ENCODE measurements at regions not wholly inside any gene's neighbourhood (a gene's known extent, or its start where the extent isn't known, plus 50 kb on each side); places are given as distances from the start of the nearest gene placed in this dataset.

GRCh38 chr20:4069751-4070150 is 54.4 kb upstream of the RNF24 start:
- Histone ChIP-seq H3K4me2 (no peak overlapping the region), H3K9me2 (replicated peaks; ENCODE audit: insufficient read depth) (no peaks in the 10 kb centered on the region), H4K20me1 (ENCODE audit: insufficient read depth, poor library complexity, severe bottlenecking) (no peaks in the 10 kb centered on the region), H3K27me3 (no peaks in the 10 kb centered on the region), H3K36me3 (replicated peaks; ENCODE audit: insufficient read depth, low read depth) (no peaks in the 10 kb centered on the region), H3K79me2 (no peaks in the 10 kb centered on the region), H3K4me1 (ENCODE audit: insufficient read depth) (peaks cover 14% of the 10 kb centered on the region), H3K9me3 (ENCODE audit: low read depth) (no peaks in the 10 kb centered on the region), H2AFZ (no peak overlapping the region), H3K4me3 (no peak overlapping the region), H3K27ac (no peak overlapping the region)
- DNase-seq (ENCODE audit: low spot score), result no peak
- WGBS (ENCODE audit: low lambda C conversion rate, missing lambda C conversion rate), result 100% methylated on average over 2 of the region's 2 CpGs
- TF ChIP-seq EZH2phosphoT487 (IDR thresholded peaks at IDR 0.05; ENCODE audit: low read depth, severe bottlenecking, unreplicated experiment) (no peak), EZH2 (IDR thresholded peaks at IDR 0.05; ENCODE audit: borderline replicate concordance) (no peak), CTCF (IDR thresholded peaks at IDR 0.05; ENCODE audit: poor library complexity) (no peak)

DNA sequence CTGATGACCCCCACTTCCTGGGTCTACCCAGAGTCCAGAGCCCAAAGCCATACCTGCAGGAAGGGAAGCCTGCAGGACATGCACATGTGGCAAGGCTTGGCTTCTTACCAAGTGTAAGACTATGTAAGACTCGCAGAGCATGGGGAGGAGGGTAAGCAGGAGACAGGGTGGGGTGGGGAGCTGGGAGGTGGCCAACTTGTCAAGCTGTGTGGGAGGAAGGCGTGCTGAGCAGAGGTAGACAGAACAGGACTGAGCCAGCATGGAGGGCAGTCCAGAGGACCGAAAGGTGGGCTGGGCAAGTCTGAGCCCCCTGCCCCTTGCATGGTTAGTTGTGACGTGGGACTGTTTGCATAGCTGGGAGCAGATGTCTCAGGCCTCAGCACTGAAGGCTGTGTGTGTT is 53.4 kb upstream of the RNF24 start:
- Histone ChIP-seq H3K4me3 (no peak overlapping the region), H3K4me1 (ENCODE audit: insufficient read depth) (peaks cover 18% of the 10 kb centered on the region), H3K27me3 (no peaks in the 10 kb centered on the region), H2AFZ (no peak overlapping the region), H3K79me2 (no peaks in the 10 kb centered on the region), H3K4me2 (no peak overlapping the region), H3K9me2 (replicated peaks; ENCODE audit: insufficient read depth) (no peaks in the 10 kb centered on the region), H3K9me3 (ENCODE audit: low read depth) (no peaks in the 10 kb centered on the region), H3K27ac (no peak overlapping the region), H3K36me3 (replicated peaks; ENCODE audit: insufficient read depth, low read depth) (no peaks in the 10 kb centered on the region), H4K20me1 (ENCODE audit: insufficient read depth, poor library complexity, severe bottlenecking) (no peaks in the 10 kb centered on the region)
- TF ChIP-seq EZH2 (IDR thresholded peaks at IDR 0.05; ENCODE audit: borderline replicate concordance) (no peak), EZH2phosphoT487 (IDR thresholded peaks at IDR 0.05; ENCODE audit: low read depth, severe bottlenecking, unreplicated experiment) (no peak), CTCF (IDR thresholded peaks at IDR 0.05; ENCODE audit: poor library complexity) (no peak)
- DNase-seq (ENCODE audit: low spot score), result no peak
- 58% methylated on average over 4 of the region's 4 CpGs for WGBS (ENCODE audit: low lambda C conversion rate, missing lambda C conversion rate)

DNA sequence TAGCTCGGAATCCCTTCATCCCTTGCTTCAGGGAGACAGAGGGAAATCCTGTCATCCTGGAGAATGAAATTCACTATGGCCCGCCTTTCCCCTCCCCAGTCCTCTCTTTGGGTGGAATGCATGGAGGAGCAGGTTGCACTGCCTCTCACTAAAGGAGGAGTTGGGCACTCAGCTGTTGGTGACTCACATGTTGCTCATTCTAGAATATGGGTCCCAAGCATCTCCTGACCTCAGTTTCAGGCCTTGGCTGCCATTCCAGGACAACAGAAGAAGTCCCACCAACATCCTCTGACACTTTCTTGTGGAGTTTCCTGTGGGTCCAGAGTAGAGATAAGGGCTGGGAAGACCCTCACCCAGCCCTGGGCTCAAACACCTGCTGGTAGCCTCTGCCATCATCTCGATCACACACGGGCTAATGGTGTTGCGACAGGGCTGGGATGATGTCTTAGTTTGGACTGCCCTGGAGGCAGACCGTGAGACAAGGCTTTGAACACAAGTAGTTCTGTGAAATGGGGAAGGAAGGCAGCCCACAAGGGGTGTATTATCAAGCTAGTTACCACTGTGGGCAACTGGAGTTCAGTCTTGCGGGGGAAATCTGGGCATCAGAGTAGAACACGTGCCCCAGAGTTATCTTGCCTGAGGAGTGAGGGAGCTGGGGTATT is 52.4 kb upstream of the RNF24 start:
- TF ChIP-seq EZH2 (IDR thresholded peaks at IDR 0.05; ENCODE audit: borderline replicate concordance) (no peak), EZH2phosphoT487 (IDR thresholded peaks at IDR 0.05; ENCODE audit: low read depth, severe bottlenecking, unreplicated experiment) (no peak), CTCF (IDR thresholded peaks at IDR 0.05; ENCODE audit: poor library complexity) (no peak)
- no peaks in the 10 kb centered on the region for H3K9me2 ChIP-seq (replicated peaks; ENCODE audit: insufficient read depth)
- no peaks in the 10 kb centered on the region for H3K9me3 ChIP-seq (ENCODE audit: low read depth)
- WGBS (ENCODE audit: low lambda C conversion rate, missing lambda C conversion rate), result 88% methylated on average over 8 of the region's 8 CpGs
- DNase-seq (ENCODE audit: low spot score), result no peak
- H2AFZ ChIP-seq, result no peak overlapping the region
- H3K4me3 ChIP-seq, result no peak overlapping the region
- H3K27me3 ChIP-seq, result no peaks in the 10 kb centered on the region
- peaks cover 24% of the 10 kb centered on the region for H3K4me1 ChIP-seq (ENCODE audit: insufficient read depth)
- H4K20me1 ChIP-seq (ENCODE audit: insufficient read depth, poor library complexity, severe bottlenecking), result no peaks in the 10 kb centered on the region
- H3K27ac ChIP-seq, result no peak overlapping the region
- H3K36me3 ChIP-seq (replicated peaks; ENCODE audit: insufficient read depth, low read depth), result no peaks in the 10 kb centered on the region
- no peaks in the 10 kb centered on the region for H3K79me2 ChIP-seq
- no peak overlapping the region for H3K4me2 ChIP-seq

Measured in hepatocyte (in vitro differentiated cells).